SW480 (cell line): ENCODE measurements at regions not wholly inside any gene's neighbourhood (a gene's known extent, or its start where the extent isn't known, plus 50 kb on each side); places are given as distances from the start of the nearest gene placed in this dataset.
"Not testable (repeated sequence)": the region's sequence is repeated elsewhere in the genome, so short reads cannot be mapped to it uniquely, and the experiment has no call there.

Experiments used
- DNase-seq: peaks from one replicate; pipeline ENCODE4 v3.0.0-alpha.2; 2016; ENCODE audit warnings: low spot score

DNA sequence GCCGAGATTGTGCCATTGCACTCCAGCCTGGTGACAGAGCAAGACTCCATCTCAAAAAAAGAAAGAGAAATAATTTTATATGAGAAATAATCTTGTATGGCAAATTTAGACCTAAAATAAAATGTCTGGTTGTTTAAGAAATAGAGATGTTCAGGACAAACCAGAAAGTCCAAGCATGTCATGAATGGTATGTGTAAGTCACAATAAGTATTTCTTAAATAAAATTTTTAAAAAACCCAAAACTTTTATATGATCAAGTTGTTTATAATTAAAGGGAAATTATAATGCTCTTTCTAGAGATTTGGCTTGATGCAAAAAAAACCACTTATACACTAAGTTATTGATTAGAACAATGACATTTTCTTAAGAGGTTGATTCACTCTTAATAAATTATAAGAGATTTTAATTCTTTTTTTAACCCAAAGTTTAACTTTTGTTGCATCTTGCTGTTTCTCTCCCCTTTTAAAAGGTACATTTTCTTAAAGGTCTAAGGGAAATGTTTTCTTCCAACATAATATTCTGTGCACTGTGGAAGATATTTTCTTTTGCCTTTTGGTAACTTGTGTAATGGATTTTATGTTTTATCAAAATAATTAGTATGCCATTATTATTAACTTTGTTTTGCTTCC is 105.7 kb downstream of the RTP4 start:
- no peak for DNase-seq

DNA sequence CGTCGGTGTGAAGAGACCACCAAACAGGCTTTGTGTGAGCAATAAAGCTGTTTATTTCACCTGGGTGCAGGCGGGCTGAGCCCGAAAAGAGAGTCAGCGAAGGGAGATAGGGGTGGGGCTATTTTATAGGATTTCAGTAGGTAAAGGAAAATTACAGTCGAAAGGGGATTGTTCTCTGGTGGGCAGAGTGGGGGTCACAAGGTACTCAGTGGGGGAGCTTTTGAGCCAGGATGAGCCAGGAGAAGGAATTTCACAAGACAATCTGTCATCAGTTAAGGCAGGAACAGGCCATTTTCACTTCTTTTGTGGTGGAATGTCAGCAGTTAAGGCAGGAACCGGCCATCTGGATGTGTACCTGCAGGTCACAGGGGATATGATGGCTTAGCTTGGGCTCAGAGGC is 98.1 kb downstream of the RTP4 start:
- not testable (repeated sequence) for DNase-seq

DNA sequence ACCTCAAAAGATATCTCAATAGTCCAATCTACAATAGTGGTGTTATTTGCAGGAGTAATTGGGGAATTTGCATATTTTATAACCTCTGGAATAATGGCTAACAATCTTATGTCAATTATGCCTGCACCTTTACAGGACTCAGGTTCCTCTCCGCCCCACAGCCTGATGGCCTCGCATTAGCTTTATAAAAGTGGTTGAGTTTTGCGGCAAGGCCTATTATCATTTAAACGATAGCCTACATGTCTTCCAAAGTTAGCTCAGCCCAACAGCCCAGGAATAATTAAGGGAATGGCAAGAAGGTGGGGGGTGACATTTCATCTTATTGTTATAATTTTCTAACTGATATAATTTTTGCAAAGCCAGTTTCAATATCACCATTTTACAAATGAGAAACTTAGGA is 97.3 kb downstream of the RTP4 start:
- DNase-seq: no peak

GRCh38 chr3:187464682-187465081 is 96.5 kb downstream of the RTP4 start:
- no peak for DNase-seq

DNA sequence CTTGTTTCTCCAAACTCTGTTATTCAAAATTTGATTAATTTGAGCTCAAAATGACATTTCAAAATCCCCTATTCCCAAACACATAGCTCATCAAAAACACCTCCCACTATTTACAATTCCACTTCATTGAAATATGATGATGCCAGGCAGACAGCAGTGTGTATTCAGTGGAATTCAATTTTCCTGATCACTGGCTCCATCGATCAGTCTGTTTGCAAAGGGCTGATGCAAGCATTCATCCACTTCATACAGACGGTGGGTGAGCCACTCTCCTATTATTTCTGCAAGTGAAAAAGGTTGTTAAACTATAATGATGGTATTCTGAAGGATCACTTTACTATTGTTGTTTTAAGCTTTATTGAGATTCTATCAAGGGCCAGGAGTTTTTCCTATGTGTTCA is 90.7 kb downstream of the RTP4 start:
- DNase-seq: no peak

GRCh38 chr3:187458383-187458782 is 90.2 kb downstream of the RTP4 start:
- DNase-seq: no peak

GRCh38 chr3:187456250-187456649 is 88.1 kb downstream of the RTP4 start:
- DNase-seq: no peak

DNA sequence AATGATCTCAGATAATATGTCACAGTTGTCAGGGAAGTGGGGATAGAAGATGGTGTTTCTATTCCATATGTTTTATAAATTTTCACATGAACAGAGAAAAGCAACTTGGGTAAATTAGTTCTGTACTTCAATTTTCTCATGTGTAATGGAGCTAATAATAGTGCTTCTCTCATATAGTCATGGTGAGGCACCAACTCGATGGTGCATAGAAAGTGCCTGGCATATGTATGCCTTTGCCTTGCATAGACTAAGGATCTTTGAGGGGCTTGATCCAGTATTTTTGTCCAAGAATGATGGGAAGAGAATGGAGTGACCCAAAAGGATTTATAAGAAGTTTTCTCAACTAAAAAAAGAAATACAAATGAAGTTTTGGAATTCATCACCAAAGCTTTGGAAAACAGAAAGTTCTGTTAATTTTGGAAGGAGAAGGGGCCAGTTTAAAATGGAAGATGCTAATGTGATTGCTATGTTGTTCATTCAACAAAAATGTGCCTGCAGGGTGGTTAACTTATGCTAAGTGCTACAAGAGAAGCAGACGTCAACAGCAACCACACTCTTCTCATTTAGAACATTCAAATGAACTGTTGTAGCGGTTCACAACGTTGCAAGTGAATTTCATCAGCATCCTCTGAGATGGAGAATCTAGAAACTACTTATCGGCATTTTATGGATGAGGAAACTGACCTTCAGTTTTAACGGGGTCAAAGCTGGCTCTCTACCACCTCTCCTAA is 86.1 kb downstream of the RTP4 start:
- no peak for DNase-seq

- DNase-seq: no peak
Observed at GRCh38 chr3:187450431-187451190, 82.4 kb downstream of the RTP4 start.

GRCh38 chr3:187448674-187449073 is 80.5 kb downstream of the RTP4 start:
- DNase-seq: no peak

GRCh38 chr3:187447737-187448136 is 79.6 kb downstream of the RTP4 start:
- DNase-seq: no peak

GRCh38 chr3:187445356-187445755 is 77.2 kb downstream of the RTP4 start:
- DNase-seq: no peak

- DNase-seq: no peak
Observed at GRCh38 chr3:187434524-187434923, 66.3 kb downstream of the RTP4 start.

- no peak for DNase-seq
Observed at GRCh38 chr3:187430576-187430975, 62.4 kb downstream of the RTP4 start.
